ENCODE measurements at regions not wholly inside any gene's neighbourhood (a gene's known extent, or its start where the extent isn't known, plus 50 kb on each side); places are given as distances from the start of the nearest gene placed in this dataset.

- Mint-ChIP-seq H3K27ac (no peak overlapping the region), H3K36me3 (no peaks in the 10 kb centered on the region), H3K4me3 (no peak overlapping the region), H3K27me3 (ENCODE audit: low read depth in 3 of 3) (no peaks in the 10 kb centered on the region), H3K9me3 (peaks cover 0 to 6% (median 0%) of the 10 kb centered on the region in 7 donors), H3K4me1 (no peaks in the 10 kb centered on the region)
- H3K4me1 ChIP-seq (ENCODE audit: control insufficient read depth in 1 of 2, insufficient read depth in 2 of 2, low read length in 2 of 2) = no peaks in the 10 kb centered on the region
- H3K27ac ChIP-seq (ENCODE audit: low read depth in 1 of 2, low read length in 2 of 2) = no peak overlapping the region
- H3K79me2 ChIP-seq (ENCODE audit: insufficient read depth, low read length) = no peaks in the 10 kb centered on the region
- no peaks in the 10 kb centered on the region for H4K20me1 ChIP-seq (ENCODE audit: insufficient read depth, low read length)
- no peak for TF ChIP-seq CTCF (IDR thresholded peaks at IDR 0.05)
- H3K4me3 ChIP-seq (replicated peaks in 1 of 3; ENCODE audit: low read depth in 2 of 3, low read length in 3 of 3) = no peak overlapping the region
- H3K9ac ChIP-seq (ENCODE audit: insufficient read depth, low read length, poor library complexity, severe bottlenecking) = no peak overlapping the region
- no peak for DNase-seq
- intact Hi-C loops (cut with micrococcal nuclease) = no loop called here
- no peaks in the 10 kb centered on the region for H3K36me3 ChIP-seq (replicated peaks in 1 of 2; ENCODE audit: control insufficient read depth in 1 of 2, insufficient read depth in 2 of 2, low read length in 2 of 2)
- no peaks in the 10 kb centered on the region for H3K9me3 ChIP-seq (replicated peaks in 1 of 2; ENCODE audit: control insufficient read depth in 1 of 2, insufficient read depth in 1 of 2, low read length in 2 of 2)
- no CpG with 5 or more reads among the region's 3 CpGs for WGBS (ENCODE audit: insufficient coverage)
- no peak overlapping the region for H2AFZ ChIP-seq (ENCODE audit: insufficient read depth, low read depth, low read length, poor library complexity, severe bottlenecking)
- no peaks in the 10 kb centered on the region for H3K27me3 ChIP-seq (ENCODE audit: control insufficient read depth in 2 of 2, insufficient read depth in 2 of 2, low read length in 2 of 2)
- H3K4me2 ChIP-seq (replicated peaks; ENCODE audit: extremely low read depth, low read length, poor library complexity, severe bottlenecking) = no peak overlapping the region
Measured at GRCh38 chr4:31039382-31039781, 319.2 kb downstream of the PCDH7 start.

- H3K27ac ChIP-seq (ENCODE audit: low read depth in 1 of 2, low read length in 2 of 2) = no peak overlapping the region
- no peak for TF ChIP-seq CTCF (IDR thresholded peaks at IDR 0.05)
- no peaks in the 10 kb centered on the region for H3K36me3 ChIP-seq (replicated peaks in 1 of 2; ENCODE audit: control insufficient read depth in 1 of 2, insufficient read depth in 2 of 2, low read length in 2 of 2)
Measured at GRCh38 chr4:31040106-31040505, 319.9 kb downstream of the PCDH7 start.

More at GRCh38 chr4:31040106-31040505, 319.9 kb downstream of the PCDH7 start:
- Mint-ChIP-seq H3K36me3 (no peaks in the 10 kb centered on the region), H3K27ac (no peak overlapping the region), H3K4me3 (no peak overlapping the region), H3K4me1 (no peaks in the 10 kb centered on the region), H3K27me3 (ENCODE audit: low read depth in 3 of 3) (no peaks in the 10 kb centered on the region), H3K9me3 (peaks cover 0 to 6% (median 0%) of the 10 kb centered on the region in 7 donors)
- Histone ChIP-seq H3K79me2 (ENCODE audit: insufficient read depth, low read length) (no peaks in the 10 kb centered on the region), H3K4me3 (replicated peaks in 1 of 3; ENCODE audit: low read depth in 2 of 3, low read length in 3 of 3) (no peak overlapping the region), H3K9ac (ENCODE audit: insufficient read depth, low read length, poor library complexity, severe bottlenecking) (no peak overlapping the region), H3K27me3 (ENCODE audit: control insufficient read depth in 2 of 2, insufficient read depth in 2 of 2, low read length in 2 of 2) (no peaks in the 10 kb centered on the region), H3K4me2 (replicated peaks; ENCODE audit: extremely low read depth, low read length, poor library complexity, severe bottlenecking) (no peak overlapping the region), H3K9me3 (replicated peaks in 1 of 2; ENCODE audit: control insufficient read depth in 1 of 2, insufficient read depth in 1 of 2, low read length in 2 of 2) (no peaks in the 10 kb centered on the region), H4K20me1 (ENCODE audit: insufficient read depth, low read length) (no peaks in the 10 kb centered on the region), H3K4me1 (ENCODE audit: control insufficient read depth in 1 of 2, insufficient read depth in 2 of 2, low read length in 2 of 2) (no peaks in the 10 kb centered on the region), H2AFZ (ENCODE audit: insufficient read depth, low read depth, low read length, poor library complexity, severe bottlenecking) (no peak overlapping the region)
- DNase-seq = no peak
- 67% methylated on average over 2 of the region's 2 CpGs for WGBS (ENCODE audit: insufficient coverage)
- intact Hi-C loops (cut with micrococcal nuclease) = no loop called here
